ENCODE measurements at regions not wholly inside any gene's neighbourhood (a gene's known extent, or its start where the extent isn't known, plus 50 kb on each side); places are given as distances from the start of the nearest gene placed in this dataset.
A peak's percentile ranks its signal among the peaks of the same experiment; 100 is the strongest.

DNA sequence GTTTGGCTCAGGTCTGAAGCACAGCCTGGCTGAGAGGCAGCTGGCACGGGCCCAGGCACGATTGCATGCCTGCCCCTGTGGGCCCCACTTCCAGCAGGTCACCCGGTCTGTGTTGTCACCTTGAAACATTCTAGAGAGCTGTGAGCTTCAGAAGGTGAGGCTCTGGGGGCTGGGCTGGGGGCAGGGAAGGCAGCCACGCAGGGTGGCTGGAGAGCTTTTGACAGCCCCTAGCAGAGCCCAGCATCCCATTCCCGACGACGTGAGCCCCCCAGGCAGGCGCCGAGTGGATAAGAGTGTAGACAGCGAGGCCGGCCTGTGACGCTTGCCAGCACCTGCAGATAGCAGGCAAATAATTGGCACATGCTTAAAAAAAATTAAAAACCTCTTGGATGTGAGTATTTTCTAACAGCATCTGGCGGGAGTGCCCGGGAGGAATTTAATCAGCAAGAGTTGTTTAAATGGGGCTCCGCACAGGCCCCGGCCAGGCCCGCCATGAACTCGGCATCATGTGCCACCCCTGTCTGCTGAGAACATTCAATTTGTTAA is 212.0 kb upstream of the TBX20 start:
- FAIRE-seq, result no peak
- DNase-seq (ENCODE audit: insufficient read length, low spot score), result no peak

- no peak for DNase-seq (ENCODE audit: insufficient read length, low spot score)
- no peak for FAIRE-seq
These were observed 209.9 kb upstream of the TBX20 start for GRCh38 chr7:35463751-35464150.

DNA sequence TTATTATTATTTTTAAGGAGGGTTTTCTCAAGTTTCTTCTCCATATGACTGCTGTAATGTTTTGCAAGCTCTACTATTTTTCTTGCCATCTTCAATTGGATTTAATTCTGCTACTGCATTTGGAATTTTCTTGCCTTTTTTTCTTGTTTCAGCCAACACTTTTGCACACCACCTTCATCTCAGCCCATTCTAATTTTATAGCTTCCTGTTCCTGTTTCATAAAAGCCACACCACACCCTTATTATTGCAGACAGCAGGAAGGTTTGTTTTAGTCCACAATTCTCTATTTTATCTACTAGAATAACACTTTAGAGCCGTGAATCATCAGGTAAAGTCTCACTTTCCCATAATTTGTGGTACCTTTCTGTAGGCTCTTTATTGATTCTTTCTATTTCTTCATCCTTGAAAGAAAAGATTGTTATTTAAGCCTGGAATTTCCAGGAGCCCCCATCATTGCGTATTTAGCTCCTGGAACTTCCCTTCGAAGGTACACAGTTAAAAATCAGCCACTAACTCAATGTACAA is 209.3 kb upstream of the TBX20 start:
- DNase-seq (ENCODE audit: insufficient read length, low spot score) (no peak), FAIRE-seq (no peak)

GRCh38 chr7:35454575-35455385 is 200.9 kb upstream of the TBX20 start:
- FAIRE-seq (no peak), DNase-seq (ENCODE audit: insufficient read length, low spot score) (no peak)

GRCh38 chr7:35450456-35451214 is 196.7 kb upstream of the TBX20 start:
- FAIRE-seq (no peak), DNase-seq (ENCODE audit: insufficient read length, low spot score) (no peak)

DNA sequence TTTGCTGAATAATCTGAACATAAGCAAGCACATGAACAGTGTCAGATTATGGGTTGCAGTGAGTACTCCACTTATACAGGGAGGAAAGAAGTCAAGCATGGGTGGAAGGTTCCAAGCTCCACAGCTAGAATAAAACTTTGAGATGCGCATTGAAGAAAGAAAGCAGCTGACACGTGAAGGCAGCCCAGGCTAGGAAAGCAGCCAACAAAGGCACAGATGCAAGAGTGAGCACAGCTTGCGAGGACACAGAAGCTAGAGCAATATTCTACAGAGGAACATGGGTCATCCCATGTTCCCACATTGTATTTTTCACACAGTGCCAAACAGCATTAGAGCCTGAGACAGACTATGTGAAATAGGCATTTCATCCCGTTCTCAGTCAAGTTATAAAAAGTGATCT is 194.6 kb upstream of the TBX20 start:
- DNase-seq (ENCODE audit: insufficient read length, low spot score) (no peak), FAIRE-seq (no peak)

- no peak for DNase-seq (ENCODE audit: insufficient read length, low spot score)
- no peak for FAIRE-seq
These were observed 192.2 kb upstream of the TBX20 start for GRCh38 chr7:35446091-35446490.

- DNase-seq (ENCODE audit: insufficient read length, low spot score), result no peak
- FAIRE-seq, result no peak
These were observed 183.8 kb upstream of the TBX20 start for GRCh38 chr7:35437619-35438275.

- FAIRE-seq, result no peak
- DNase-seq (ENCODE audit: insufficient read length, low spot score), result no peak
These were observed 182.6 kb upstream of the TBX20 start for GRCh38 chr7:35436452-35436851.

DNA sequence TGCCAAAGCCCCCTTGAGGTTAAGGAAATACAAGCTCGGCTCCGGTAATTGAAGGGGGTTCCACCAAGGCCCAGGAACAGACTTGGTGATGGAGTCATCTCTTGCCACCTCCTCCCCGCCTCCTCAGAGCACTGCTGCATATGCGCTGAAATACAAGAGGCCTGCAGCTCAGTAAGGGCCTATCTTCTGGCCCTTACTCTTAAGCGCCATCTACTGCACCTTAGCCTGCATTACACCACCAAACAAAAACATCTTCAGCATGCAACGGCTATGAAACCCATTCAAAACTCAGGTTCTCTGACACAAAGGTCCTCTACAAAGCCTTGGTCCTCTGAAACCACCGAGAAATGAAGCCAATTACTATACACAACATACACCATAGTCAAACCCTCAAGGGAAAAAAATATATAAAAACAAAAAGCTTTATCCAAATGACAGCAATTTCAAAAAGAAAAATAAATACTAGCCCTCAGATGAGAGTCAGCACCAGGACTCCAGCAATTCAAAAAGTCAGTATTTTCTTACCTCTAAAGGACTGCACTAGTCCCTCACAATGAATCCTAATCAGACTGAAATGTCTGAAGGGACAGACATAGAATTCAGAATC is 176.8 kb upstream of the TBX20 start:
- DNase-seq (ENCODE audit: insufficient read length, low spot score) (no peak), FAIRE-seq (no peak)

DNA sequence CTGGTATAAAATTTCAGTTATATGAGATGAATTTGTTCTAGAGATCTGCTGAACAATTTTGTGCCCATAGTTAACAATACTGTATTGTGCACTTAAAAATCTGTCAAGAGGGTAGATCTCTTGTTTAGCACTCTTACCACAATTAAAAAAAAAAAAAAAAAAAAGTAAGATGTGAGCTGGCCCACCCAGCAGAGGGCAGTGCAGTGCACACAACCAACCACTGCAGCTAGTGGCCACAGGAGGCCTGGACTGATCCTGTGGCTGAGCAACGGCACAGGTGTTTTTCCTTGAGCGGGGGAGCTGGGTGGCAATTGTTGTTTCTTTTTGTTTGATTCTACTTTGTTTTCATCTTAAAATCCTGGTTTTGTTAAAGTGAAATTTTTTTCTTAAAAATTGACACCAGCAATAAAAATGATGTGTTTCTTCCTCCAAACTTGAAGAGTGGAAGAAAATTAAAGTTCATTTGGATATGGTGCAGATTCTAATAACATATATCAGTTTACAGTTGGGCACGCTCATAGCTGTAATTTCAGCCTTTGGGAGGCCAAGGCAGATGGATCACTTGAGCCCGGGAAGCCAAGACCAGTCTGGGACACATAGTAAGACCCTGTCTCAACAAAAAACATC is 171.1 kb upstream of the TBX20 start:
- peak; percentile 44 for DNase-seq (ENCODE audit: insufficient read length, low spot score)

GRCh38 chr7:35424440-35424839 is 170.5 kb upstream of the TBX20 start:
- FAIRE-seq (no peak), DNase-seq (ENCODE audit: insufficient read length, low spot score) (no peak)

More for the DNA sequence above, 171.1 kb upstream of the TBX20 start:
- no peak for FAIRE-seq

DNA sequence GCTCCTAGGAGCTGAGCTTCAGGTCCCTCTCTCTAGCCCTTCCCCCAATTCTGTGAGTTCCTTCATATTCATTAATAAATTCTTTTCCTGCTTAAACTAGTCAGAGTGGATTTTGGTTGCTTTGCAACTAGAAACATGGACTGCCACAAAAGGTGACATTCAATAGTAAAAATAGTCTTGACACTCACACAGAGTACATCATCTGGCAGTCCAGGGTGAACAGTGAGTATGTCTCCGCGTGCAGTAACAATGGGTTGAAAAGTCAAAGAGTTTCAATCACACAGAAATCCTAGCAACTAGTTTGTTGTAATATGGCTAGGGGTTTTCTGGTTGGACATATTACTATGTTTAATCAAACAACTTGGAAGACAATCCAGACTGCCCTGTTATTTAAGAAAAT is 168.8 kb upstream of the TBX20 start:
- no peak for DNase-seq (ENCODE audit: insufficient read length, low spot score)
- FAIRE-seq, result no peak

DNA sequence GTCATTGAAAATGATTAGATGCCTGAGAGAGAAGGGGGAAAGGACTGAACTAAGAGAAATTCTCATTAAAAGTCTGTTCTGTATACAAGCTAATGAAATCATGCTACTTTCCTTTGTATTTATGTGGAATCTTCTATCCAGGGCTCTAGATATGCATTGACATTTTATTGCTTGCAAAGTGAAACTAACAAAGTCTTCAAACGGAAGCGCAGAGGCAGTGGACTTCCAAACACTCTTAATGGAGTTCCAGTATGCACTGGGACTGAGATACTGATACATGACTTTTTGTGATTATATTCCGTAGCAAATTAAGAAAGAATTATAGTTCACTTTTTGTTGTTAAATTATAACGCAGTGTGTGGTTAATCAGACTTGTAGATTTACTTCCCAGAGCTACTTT is 166.8 kb upstream of the TBX20 start:
- FAIRE-seq (no peak), DNase-seq (ENCODE audit: insufficient read length, low spot score) (no peak)

- DNase-seq (ENCODE audit: insufficient read length, low spot score) (no peak), FAIRE-seq (no peak)
These were observed 165.5 kb upstream of the TBX20 start for GRCh38 chr7:35419391-35419755.

DNA sequence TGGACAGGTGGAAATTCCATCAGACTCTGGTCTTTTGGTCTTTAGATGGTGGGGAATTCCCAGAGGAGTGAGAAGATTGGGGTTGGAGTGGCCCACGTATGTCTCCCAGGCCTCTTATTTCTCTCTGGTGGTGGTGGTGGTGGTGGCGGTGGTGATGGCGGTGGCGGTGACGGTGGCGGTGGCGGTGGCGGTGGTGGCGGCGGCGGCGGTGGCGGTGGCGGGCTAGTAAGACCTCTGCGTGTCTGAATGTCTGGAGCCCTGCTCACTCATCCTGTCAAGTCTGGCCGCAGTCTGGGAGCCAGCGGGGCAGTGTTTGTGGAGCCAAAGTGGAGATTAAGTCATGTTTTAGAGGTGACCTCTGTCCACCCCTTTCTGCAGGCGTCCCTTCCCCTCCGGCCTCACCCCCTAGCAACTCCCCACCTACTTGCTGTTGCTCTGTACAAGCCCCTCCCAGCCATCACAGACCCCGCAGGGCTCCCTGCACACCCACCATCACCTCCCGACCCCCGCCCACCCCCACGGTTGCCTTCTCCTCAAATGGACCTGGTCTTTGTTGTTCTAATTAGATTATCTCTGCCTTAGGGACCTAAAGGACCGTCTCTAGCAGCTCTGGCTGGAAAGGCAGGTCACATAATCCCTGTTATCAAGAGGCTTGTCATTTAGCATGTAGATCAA is 165.0 kb upstream of the TBX20 start:
- DNase-seq (ENCODE audit: insufficient read length, low spot score) (no peak), FAIRE-seq (no peak)

- DNase-seq (ENCODE audit: insufficient read length, low spot score) (no peak), FAIRE-seq (no peak)
These were observed 162.7 kb upstream of the TBX20 start for GRCh38 chr7:35416568-35416967.

DNA sequence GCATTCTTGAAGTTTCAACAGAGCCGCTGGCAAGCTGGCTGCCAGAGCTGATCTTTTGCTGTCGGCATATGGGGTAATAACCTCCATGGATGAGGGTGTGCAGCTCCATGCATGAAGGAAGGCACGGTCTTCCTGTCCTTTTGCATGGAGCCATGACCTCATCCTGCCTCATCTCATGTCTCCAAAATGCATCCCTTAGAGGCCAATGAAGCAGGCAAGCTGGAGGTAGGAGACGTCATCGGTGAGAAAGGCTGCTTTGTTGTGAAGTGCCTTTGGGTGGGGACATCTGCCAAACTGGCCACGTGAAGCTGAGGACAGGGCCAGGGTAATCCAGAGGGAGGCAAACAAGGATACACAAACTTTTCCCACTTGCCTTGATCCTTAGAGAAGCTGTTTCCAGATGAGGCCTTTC is 161.5 kb upstream of the TBX20 start:
- no peak for DNase-seq (ENCODE audit: insufficient read length, low spot score)
- FAIRE-seq, result no peak

- DNase-seq (ENCODE audit: insufficient read length, low spot score) (no peak), FAIRE-seq (no peak)
These were observed 157.4 kb upstream of the TBX20 start for GRCh38 chr7:35411331-35411730.

DNA sequence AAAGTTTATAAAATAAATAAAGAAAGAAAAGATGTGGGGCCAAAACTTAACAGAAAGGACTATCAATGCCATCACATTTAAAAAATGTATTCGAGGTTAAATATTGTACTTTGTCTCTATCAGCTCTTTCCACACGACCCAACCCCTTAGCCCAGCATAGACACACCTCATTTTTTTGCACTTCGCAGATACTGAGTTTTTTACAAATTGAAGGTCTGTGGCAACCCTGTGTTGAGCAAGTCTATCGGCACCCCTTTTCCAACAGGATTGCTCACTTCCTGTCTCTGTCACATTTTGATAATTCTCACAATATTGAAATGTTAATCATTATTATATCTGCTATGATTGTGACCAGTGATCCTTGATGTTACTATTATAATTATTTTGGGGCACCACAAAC is 151.6 kb upstream of the TBX20 start:
- DNase-seq (ENCODE audit: insufficient read length, low spot score) (no peak), FAIRE-seq (no peak)
